IPS-15b (cell line): ENCODE measurements at regions not wholly inside any gene's neighbourhood (a gene's known extent, or its start where the extent isn't known, plus 50 kb on each side); places are given as distances from the start of the nearest gene placed in this dataset.
"Not testable (repeated sequence)": the region's sequence is repeated elsewhere in the genome, so short reads cannot be mapped to it uniquely, and the experiment has no call there.

Experiments used
- H3K27me3 ChIP-seq: one replicate; pipeline ENCODE4 v1.6.1; 2013; ENCODE audit warnings: low read length; ENCODE audit not compliant: control insufficient read depth, insufficient read depth
- H3K36me3 ChIP-seq: one replicate; pipeline ENCODE4 v1.6.1; 2013; ENCODE audit warnings: low read length; ENCODE audit not compliant: control insufficient read depth, insufficient read depth
- H3K4me1 ChIP-seq: one replicate; pipeline ENCODE4 v1.6.1; 2013; ENCODE audit warnings: mild to moderate bottlenecking, low read length; ENCODE audit not compliant: control insufficient read depth, insufficient read depth
- H3K4me3 ChIP-seq: one replicate; pipeline ENCODE4 v1.5.1; 2013; ENCODE audit warnings: low read depth, low read length
- H3K9ac ChIP-seq: one replicate; pipeline ENCODE4 v1.6.1; 2013; ENCODE audit warnings: low read depth, mild to moderate bottlenecking, low read length
- H3K9me3 ChIP-seq: one replicate; pipeline ENCODE4 v1.6.1; 2013; ENCODE audit warnings: mild to moderate bottlenecking, low read length; ENCODE audit not compliant: control insufficient read depth, insufficient read depth

GRCh38 chr7:152956006-152956405 lies 196.5 kb downstream of the ACTR3B start:
- Histone ChIP-seq H3K27me3 (no peaks in the 10 kb centered on the region), H3K4me1 (no peaks in the 10 kb centered on the region), H3K9ac (no peak overlapping the region), H3K9me3 (no peaks in the 10 kb centered on the region), H3K36me3 (no peaks in the 10 kb centered on the region), H3K4me3 (no peak overlapping the region)

GRCh38 chr7:152959610-152960009 lies 200.1 kb downstream of the ACTR3B start:
- Histone ChIP-seq H3K36me3 (no peaks in the 10 kb centered on the region), H3K27me3 (no peaks in the 10 kb centered on the region), H3K9ac (no peak overlapping the region), H3K9me3 (no peaks in the 10 kb centered on the region), H3K4me3 (no peak overlapping the region), H3K4me1 (no peaks in the 10 kb centered on the region)

GRCh38 chr7:152961796-152962195 lies 202.2 kb downstream of the ACTR3B start:
- H3K9ac ChIP-seq, H3K9me3 ChIP-seq, H3K27me3 ChIP-seq, H3K4me3 ChIP-seq, H3K4me1 ChIP-seq, H3K36me3 ChIP-seq: not testable (repeated sequence)

GRCh38 chr7:152966189-152966588 lies 206.6 kb downstream of the ACTR3B start:
- no peaks in the 10 kb centered on the region for H3K27me3 ChIP-seq
- no peak overlapping the region for H3K4me3 ChIP-seq
- peaks cover 18% of the 10 kb centered on the region for H3K4me1 ChIP-seq
- H3K9ac ChIP-seq, result no peak overlapping the region
- H3K36me3 ChIP-seq, result no peaks in the 10 kb centered on the region
- H3K9me3 ChIP-seq, result peaks cover 8% of the 10 kb centered on the region

- Histone ChIP-seq H3K36me3 (no peaks in the 10 kb centered on the region), H3K9me3 (peaks cover 20% of the 10 kb centered on the region), H3K27me3 (no peaks in the 10 kb centered on the region), H3K4me3 (no peak overlapping the region), H3K9ac (no peak overlapping the region), H3K4me1 (peaks cover 18% of the 10 kb centered on the region)
Measured at GRCh38 chr7:152967958-152968357, 208.4 kb downstream of the ACTR3B start.

- H3K4me3 ChIP-seq, result no peak overlapping the region
- H3K36me3 ChIP-seq, result no peaks in the 10 kb centered on the region
- peaks cover 18% of the 10 kb centered on the region for H3K4me1 ChIP-seq
- peaks cover 20% of the 10 kb centered on the region for H3K9me3 ChIP-seq
- no peak overlapping the region for H3K9ac ChIP-seq
- H3K27me3 ChIP-seq, result no peaks in the 10 kb centered on the region
Measured at GRCh38 chr7:152968514-152968913, 209.0 kb downstream of the ACTR3B start.

- Histone ChIP-seq H3K36me3 (no peaks in the 10 kb centered on the region), H3K4me1 (peaks cover 18% of the 10 kb centered on the region), H3K4me3 (no peak overlapping the region), H3K9ac (no peak overlapping the region), H3K27me3 (no peaks in the 10 kb centered on the region), H3K9me3 (peaks cover 20% of the 10 kb centered on the region)
Measured at GRCh38 chr7:152969335-152969734, 209.8 kb downstream of the ACTR3B start.

GRCh38 chr7:152969839-152970238 lies 210.3 kb downstream of the ACTR3B start:
- no peak overlapping the region for H3K9ac ChIP-seq
- H3K9me3 ChIP-seq, result peaks cover 20% of the 10 kb centered on the region

GRCh38 chr7:152970481-152970880 lies 210.9 kb downstream of the ACTR3B start:
- H3K4me3 ChIP-seq, result no peak overlapping the region
- H3K36me3 ChIP-seq, result no peaks in the 10 kb centered on the region
- H3K9ac ChIP-seq, result no peak overlapping the region
- no peaks in the 10 kb centered on the region for H3K27me3 ChIP-seq
- H3K9me3 ChIP-seq, result peaks cover 20% of the 10 kb centered on the region
- H3K4me1 ChIP-seq, result peaks cover 18% of the 10 kb centered on the region

More at GRCh38 chr7:152969839-152970238, 210.3 kb downstream of the ACTR3B start:
- H3K4me3 ChIP-seq, result no peak overlapping the region
- no peaks in the 10 kb centered on the region for H3K36me3 ChIP-seq
- no peaks in the 10 kb centered on the region for H3K27me3 ChIP-seq
- H3K4me1 ChIP-seq, result peaks cover 18% of the 10 kb centered on the region

GRCh38 chr7:152974577-152974976 lies 215.0 kb downstream of the ACTR3B start:
- H3K4me3 ChIP-seq, result no peak overlapping the region
- H3K4me1 ChIP-seq, result peaks cover 5% of the 10 kb centered on the region
- H3K9me3 ChIP-seq, result peaks cover 20% of the 10 kb centered on the region
- H3K36me3 ChIP-seq, result no peaks in the 10 kb centered on the region
- H3K9ac ChIP-seq, result no peak overlapping the region
- no peaks in the 10 kb centered on the region for H3K27me3 ChIP-seq

GRCh38 chr7:152975076-152975475 lies 215.5 kb downstream of the ACTR3B start:
- no peaks in the 10 kb centered on the region for H3K27me3 ChIP-seq
- no peaks in the 10 kb centered on the region for H3K36me3 ChIP-seq
- H3K9me3 ChIP-seq, result peaks cover 20% of the 10 kb centered on the region
- H3K9ac ChIP-seq, result no peak overlapping the region
- peaks cover under 1% of the 10 kb centered on the region for H3K4me1 ChIP-seq
- H3K4me3 ChIP-seq, result no peak overlapping the region

GRCh38 chr7:152979376-152979775 lies 219.8 kb downstream of the ACTR3B start:
- peaks cover 2% of the 10 kb centered on the region for H3K4me1 ChIP-seq
- H3K9me3 ChIP-seq, result no peaks in the 10 kb centered on the region
- H3K27me3 ChIP-seq, result no peaks in the 10 kb centered on the region
- no peak overlapping the region for H3K9ac ChIP-seq
- no peaks in the 10 kb centered on the region for H3K36me3 ChIP-seq
- no peak overlapping the region for H3K4me3 ChIP-seq

GRCh38 chr7:152984421-152984820 lies 224.9 kb downstream of the ACTR3B start:
- H3K4me3 ChIP-seq, result no peak overlapping the region
- no peaks in the 10 kb centered on the region for H3K9me3 ChIP-seq
- H3K4me1 ChIP-seq, result peaks cover 17% of the 10 kb centered on the region
- H3K36me3 ChIP-seq, result no peaks in the 10 kb centered on the region
- no peak overlapping the region for H3K9ac ChIP-seq
- no peaks in the 10 kb centered on the region for H3K27me3 ChIP-seq
